ENCODE measurements at regions not wholly inside any gene's neighbourhood (a gene's known extent, or its start where the extent isn't known, plus 50 kb on each side); places are given as distances from the start of the nearest gene placed in this dataset.

- DNase-seq (ENCODE audit: low read depth): no peak
Observed at GRCh38 chr17:71378741-71379140, 742.1 kb upstream of the SOX9 start.

- DNase-seq (ENCODE audit: low read depth): no peak
Observed at GRCh38 chr17:71379512-71379911, 741.3 kb upstream of the SOX9 start.

GRCh38 chr17:71380535-71380934 lies 740.3 kb upstream of the SOX9 start:
- DNase-seq (ENCODE audit: low read depth): no peak

- DNase-seq (ENCODE audit: low read depth): no peak
Observed at GRCh38 chr17:71380936-71381335, 739.9 kb upstream of the SOX9 start.

- DNase-seq (ENCODE audit: low read depth): no peak
Observed at GRCh38 chr17:71383091-71383490, 737.7 kb upstream of the SOX9 start.

- DNase-seq (ENCODE audit: low read depth): no peak
Observed at GRCh38 chr17:71387456-71387855, 733.4 kb upstream of the SOX9 start.

- DNase-seq (ENCODE audit: low read depth): peak; percentile 13
Observed at GRCh38 chr17:71392715-71393567, 727.9 kb upstream of the SOX9 start.

GRCh38 chr17:71395901-71396300 lies 724.9 kb upstream of the SOX9 start:
- DNase-seq (ENCODE audit: low read depth): no peak

GRCh38 chr17:71396711-71397110 lies 724.1 kb upstream of the SOX9 start:
- DNase-seq (ENCODE audit: low read depth): no peak

- no peak for DNase-seq (ENCODE audit: low read depth)
Observed at GRCh38 chr17:71398025-71398424, 722.8 kb upstream of the SOX9 start.

GRCh38 chr17:71398800-71399219 lies 722.0 kb upstream of the SOX9 start:
- peak; percentile 7 for DNase-seq (ENCODE audit: low read depth)

GRCh38 chr17:71399221-71399620 lies 721.6 kb upstream of the SOX9 start:
- no peak for DNase-seq (ENCODE audit: low read depth)

- DNase-seq (ENCODE audit: low read depth): no peak
Observed at GRCh38 chr17:71399649-71400048, 721.2 kb upstream of the SOX9 start.

GRCh38 chr17:71402007-71402406 lies 718.8 kb upstream of the SOX9 start:
- no peak for DNase-seq (ENCODE audit: low read depth)

GRCh38 chr17:71402661-71403141 lies 718.1 kb upstream of the SOX9 start:
- DNase-seq (ENCODE audit: low read depth): no peak

GRCh38 chr17:71405101-71405500 lies 715.7 kb upstream of the SOX9 start:
- DNase-seq (ENCODE audit: low read depth): peak; percentile 23

- DNase-seq (ENCODE audit: low read depth): no peak
Observed at GRCh38 chr17:71407981-71408380, 712.8 kb upstream of the SOX9 start.

- peak; percentile 11 for DNase-seq (ENCODE audit: low read depth)
Observed at GRCh38 chr17:71409137-71409536, 711.7 kb upstream of the SOX9 start.

GRCh38 chr17:71409712-71410111 lies 711.1 kb upstream of the SOX9 start:
- peak; percentile 83 for DNase-seq (ENCODE audit: low read depth)

GRCh38 chr17:71412803-71413202 lies 708.0 kb upstream of the SOX9 start:
- peak; percentile 98 for DNase-seq (ENCODE audit: low read depth)

GRCh38 chr17:71413935-71414334 lies 706.9 kb upstream of the SOX9 start:
- DNase-seq (ENCODE audit: low read depth): no peak

GRCh38 chr17:71417142-71417541 lies 703.7 kb upstream of the SOX9 start:
- DNase-seq (ENCODE audit: low read depth): no peak

- DNase-seq (ENCODE audit: low read depth): no peak
Observed at GRCh38 chr17:71422968-71423367, 697.9 kb upstream of the SOX9 start.
